Neural progenitor cell (in vitro differentiated cells): ENCODE measurements at regions not wholly inside any gene's neighbourhood (a gene's known extent, or its start where the extent isn't known, plus 50 kb on each side); places are given as distances from the start of the nearest gene placed in this dataset.
A peak's percentile ranks its signal among the peaks of the same experiment; 100 is the strongest.

Experiments used
- DNase-seq: peaks from one replicate; pipeline ENCODE4 v3.0.0-alpha.2; 2016; ENCODE audit warnings: low spot score
- H2AFZ ChIP-seq: fragments of 200-600 bp; sonication (generic); replicated peaks from 2 replicates; pipeline ENCODE4 v1.6.1; 2016; ENCODE audit warnings: antibody characterized with exemption
- H3F3A ChIP-seq: fragments of 200-600 bp; sonication (generic); 2 replicates; pipeline ENCODE4 v1.6.1; 2016; ENCODE audit warnings: antibody characterized with exemption, low read depth
- H3K27ac ChIP-seq: fragments of 200-600 bp; sonication (generic); 2 replicates; pipeline ENCODE4 v1.5.1; 2016; ENCODE audit warnings: mild to moderate bottlenecking
- H3K27me3 ChIP-seq: fragments of 200-600 bp; sonication (generic); 2 replicates; pipeline ENCODE4 v1.6.1; 2016; ENCODE audit warnings: mild to moderate bottlenecking, moderate library complexity
- H3K36me3 ChIP-seq: fragments of 200-600 bp; sonication (generic); 2 replicates; pipeline ENCODE4 v1.5.1; 2016
- H3K4me1 ChIP-seq: fragments of 200-600 bp; sonication (generic); 2 replicates; pipeline ENCODE4 v1.6.1; 2016; ENCODE audit warnings: mixed run types
- H3K4me2 ChIP-seq: fragments of 200-600 bp; sonication (generic); 2 replicates; pipeline ENCODE4 v1.6.1; 2016
- H3K4me3 ChIP-seq: fragments of 200-600 bp; sonication (generic); 2 replicates; pipeline ENCODE4 v1.5.1; 2016
- H3K79me2 ChIP-seq: fragments of 200-600 bp; sonication (generic); 2 replicates; pipeline ENCODE4 v1.6.1; 2016; ENCODE audit warnings: low read depth
- H3K9ac ChIP-seq: fragments of 200-600 bp; sonication (generic); 2 replicates; pipeline ENCODE4 v1.6.1; 2016
- H3K9me3 ChIP-seq: fragments of 200-600 bp; sonication (generic); 2 replicates; pipeline ENCODE4 v1.5.1; 2016; ENCODE audit warnings: low read depth
- H4K20me1 ChIP-seq: fragments of 200-600 bp; sonication (generic); 2 replicates; pipeline ENCODE4 v1.6.1; 2016; ENCODE audit warnings: low read depth
- H3K27ac Mint-ChIP-seq: 3 replicates; pipeline ENCODE4 v1.8.0; 2021; ENCODE audit warnings: mixed read lengths
- H3K27me3 Mint-ChIP-seq: 2 replicates; pipeline ENCODE4 v1.8.0; 2022; ENCODE audit warnings: low read depth, mild to moderate bottlenecking, inconsistent platforms, moderate library complexity, mixed read lengths; ENCODE audit not compliant: insufficient read depth
- H3K36me3 Mint-ChIP-seq: 3 replicates; pipeline ENCODE4 v1.8.0; 2021; ENCODE audit warnings: mixed read lengths
- H3K4me1 Mint-ChIP-seq: 3 replicates; pipeline ENCODE4 v1.8.0; 2021; ENCODE audit warnings: mixed read lengths
- H3K4me3 Mint-ChIP-seq: 3 replicates; pipeline ENCODE4 v1.8.0; 2021; ENCODE audit warnings: mild to moderate bottlenecking, moderate library complexity, mixed read lengths
- H3K9me3 Mint-ChIP-seq: 3 replicates; pipeline ENCODE4 v1.8.0; 2020; ENCODE audit warnings: mixed read lengths
- CTCF ChIP-seq: fragments of 200-600 bp; sonication (generic); IDR thresholded peaks from 2 replicates; pipeline ENCODE4 v1.5.1; 2017; ENCODE audit warnings: antibody characterized with exemption, mild to moderate bottlenecking
- EZH2 ChIP-seq: fragments of 200-600 bp; sonication (generic); IDR thresholded peaks from 2 replicates; pipeline ENCODE4 v1.6.1; 2017; ENCODE audit warnings: antibody characterized with exemption, mild to moderate bottlenecking, moderate library complexity
- EZH2phosphoT487 ChIP-seq: fragments of 200-600 bp; sonication (generic); IDR thresholded peaks from 2 replicates; pipeline ENCODE4 v1.6.1; 2017; ENCODE audit warnings: antibody characterized with exemption

GRCh38 chr2:234328444-234328990 lies 168.4 kb downstream of the ARL4C start:
- no peaks in the 10 kb centered on the region for H3K79me2 ChIP-seq
- no peak overlapping the region for H3K4me2 ChIP-seq
- no peaks in the 10 kb centered on the region for H3K27me3 ChIP-seq
- Mint-ChIP-seq H3K9me3 (peaks cover 9% of the 10 kb centered on the region), H3K36me3 (no peaks in the 10 kb centered on the region), H3K27me3 (peaks cover 7% of the 10 kb centered on the region), H3K4me3 (no peak overlapping the region), H3K27ac (peak overlapping the region; percentile 9), H3K4me1 (peaks cover 25% of the 10 kb centered on the region)
- H3K9ac ChIP-seq: no peak overlapping the region
- DNase-seq: no peak
- no peak overlapping the region for H2AFZ ChIP-seq
- H4K20me1 ChIP-seq: no peaks in the 10 kb centered on the region
- no peaks in the 10 kb centered on the region for H3K36me3 ChIP-seq
- no peak overlapping the region for H3K27ac ChIP-seq
- peaks cover 8% of the 10 kb centered on the region for H3F3A ChIP-seq
- H3K4me3 ChIP-seq: no peak overlapping the region
- no peak for TF ChIP-seq EZH2
- TF ChIP-seq EZH2phosphoT487: no peak
- no peak for TF ChIP-seq CTCF
- peaks cover 27% of the 10 kb centered on the region for H3K4me1 ChIP-seq
- no peaks in the 10 kb centered on the region for H3K9me3 ChIP-seq

GRCh38 chr2:234326694-234327093 lies 170.2 kb downstream of the ARL4C start:
- peaks cover 24% of the 10 kb centered on the region for H3K4me1 Mint-ChIP-seq
- DNase-seq: no peak
- Histone ChIP-seq H3K27ac (no peak overlapping the region), H3K9ac (no peak overlapping the region), H3K4me1 (peaks cover 22% of the 10 kb centered on the region), H3K36me3 (no peaks in the 10 kb centered on the region), H3K79me2 (no peaks in the 10 kb centered on the region), H3K27me3 (no peaks in the 10 kb centered on the region), H3K9me3 (no peaks in the 10 kb centered on the region), H3F3A (peaks cover 12% of the 10 kb centered on the region), H3K4me3 (no peak overlapping the region), H4K20me1 (no peaks in the 10 kb centered on the region), H3K4me2 (no peak overlapping the region), H2AFZ (no peak overlapping the region)
- H3K27ac Mint-ChIP-seq: no peak overlapping the region
- TF ChIP-seq EZH2phosphoT487: no peak
- no peaks in the 10 kb centered on the region for H3K36me3 Mint-ChIP-seq
- H3K9me3 Mint-ChIP-seq: peaks cover 9% of the 10 kb centered on the region
- H3K4me3 Mint-ChIP-seq: no peak overlapping the region
- peaks cover 4% of the 10 kb centered on the region for H3K27me3 Mint-ChIP-seq

GRCh38 chr2:234324116-234324515 lies 172.8 kb downstream of the ARL4C start:
- Histone ChIP-seq H3K9ac (no peak overlapping the region), H3K79me2 (no peaks in the 10 kb centered on the region), H3F3A (peaks cover 12% of the 10 kb centered on the region), H3K9me3 (no peaks in the 10 kb centered on the region), H3K27ac (no peak overlapping the region), H3K4me3 (no peak overlapping the region), H3K36me3 (no peaks in the 10 kb centered on the region), H2AFZ (peak overlapping the region; percentile 55), H4K20me1 (no peaks in the 10 kb centered on the region), H3K4me2 (no peak overlapping the region), H3K4me1 (peaks cover 17% of the 10 kb centered on the region), H3K27me3 (no peaks in the 10 kb centered on the region)
- Mint-ChIP-seq H3K27me3 (peaks cover 7% of the 10 kb centered on the region), H3K4me3 (no peak overlapping the region), H3K4me1 (peaks cover 19% of the 10 kb centered on the region), H3K36me3 (no peaks in the 10 kb centered on the region), H3K27ac (peak overlapping the region; percentile 3), H3K9me3 (peaks cover 9% of the 10 kb centered on the region)
- DNase-seq: no peak
- TF ChIP-seq EZH2 (no peak), EZH2phosphoT487 (no peak), CTCF (no peak)

- H3K9ac ChIP-seq: no peak overlapping the region
- H3K9me3 ChIP-seq: no peaks in the 10 kb centered on the region
- no peaks in the 10 kb centered on the region for H3K79me2 ChIP-seq
- Mint-ChIP-seq H3K36me3 (no peaks in the 10 kb centered on the region), H3K9me3 (peaks cover 9% of the 10 kb centered on the region), H3K27me3 (peaks cover 7% of the 10 kb centered on the region), H3K4me3 (no peak overlapping the region), H3K27ac (no peak overlapping the region), H3K4me1 (peaks cover 18% of the 10 kb centered on the region)
- no peaks in the 10 kb centered on the region for H4K20me1 ChIP-seq
- H3K4me2 ChIP-seq: no peak overlapping the region
- no peak overlapping the region for H3K27ac ChIP-seq
- no peaks in the 10 kb centered on the region for H3K27me3 ChIP-seq
- H3K4me1 ChIP-seq: peaks cover 17% of the 10 kb centered on the region
- no peak overlapping the region for H3K4me3 ChIP-seq
- TF ChIP-seq CTCF (no peak), EZH2 (no peak), EZH2phosphoT487 (no peak)
- no peak overlapping the region for H2AFZ ChIP-seq
- DNase-seq: no peak
- H3F3A ChIP-seq: peaks cover 12% of the 10 kb centered on the region
- no peaks in the 10 kb centered on the region for H3K36me3 ChIP-seq
Observed at GRCh38 chr2:234322766-234323465, 174.0 kb downstream of the ARL4C start.
